ENCODE measurements at regions not wholly inside any gene's neighbourhood (a gene's known extent, or its start where the extent isn't known, plus 50 kb on each side); places are given as distances from the start of the nearest gene placed in this dataset.

DNA sequence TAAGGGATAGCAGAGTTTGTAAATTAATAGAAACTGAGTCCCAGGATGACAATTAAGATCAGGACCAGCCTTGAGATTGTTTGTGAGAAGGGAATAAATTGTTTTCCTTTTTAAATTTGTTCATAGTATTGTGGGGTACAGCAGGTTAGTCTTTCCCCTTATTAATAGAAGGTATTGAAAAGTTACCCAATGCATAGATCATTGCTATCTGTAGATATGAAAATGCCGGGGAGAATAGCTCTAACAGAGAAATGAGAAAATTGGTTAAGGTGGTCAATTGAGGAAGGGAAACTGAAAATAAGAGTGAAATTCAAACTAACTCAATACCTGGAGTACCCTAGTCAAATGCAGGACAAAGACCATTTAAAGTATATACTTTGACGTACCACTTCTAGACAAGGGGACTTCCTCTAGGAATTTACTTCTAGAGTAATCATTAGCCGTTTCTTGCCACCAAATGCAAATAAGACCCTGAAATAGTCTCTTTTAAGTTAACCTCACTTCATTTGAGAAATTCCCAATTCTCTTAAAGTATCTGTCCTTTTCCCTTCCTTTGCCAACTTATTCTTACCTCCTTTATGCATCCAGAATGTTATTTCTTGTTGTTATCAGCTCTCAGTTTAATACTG is 1224.4 kb upstream of the LRRTM1 start:
- Histone ChIP-seq H3K36me3 (ENCODE audit: insufficient read depth, low read length) (no peaks in the 10 kb centered on the region), H3K9ac (ENCODE audit: low read depth, low read length) (no peak overlapping the region), H3K9me3 (ENCODE audit: control insufficient read depth, insufficient read depth, low read length) (no peaks in the 10 kb centered on the region), H3K4me1 (ENCODE audit: insufficient read depth, low read length) (no peaks in the 10 kb centered on the region)

GRCh38 chr2:81523344-81523743 is 1218.8 kb upstream of the LRRTM1 start:
- no peaks in the 10 kb centered on the region for H3K9me3 ChIP-seq (ENCODE audit: control insufficient read depth, insufficient read depth, low read length)
- no peak overlapping the region for H3K9ac ChIP-seq (ENCODE audit: low read depth, low read length)
- H3K4me1 ChIP-seq (ENCODE audit: insufficient read depth, low read length): no peaks in the 10 kb centered on the region
- no peaks in the 10 kb centered on the region for H3K36me3 ChIP-seq (ENCODE audit: insufficient read depth, low read length)

- H3K9me3 ChIP-seq (ENCODE audit: control insufficient read depth, insufficient read depth, low read length): peaks cover 2% of the 10 kb centered on the region; the same call in 1 of the 2 replicates
- H3K9ac ChIP-seq (ENCODE audit: low read depth, low read length): no peak overlapping the region
- H3K36me3 ChIP-seq (ENCODE audit: insufficient read depth, low read length): no peaks in the 10 kb centered on the region
- H3K4me1 ChIP-seq (ENCODE audit: insufficient read depth, low read length): no peaks in the 10 kb centered on the region
Measured at GRCh38 chr2:81513328-81513727, 1208.8 kb upstream of the LRRTM1 start.

DNA sequence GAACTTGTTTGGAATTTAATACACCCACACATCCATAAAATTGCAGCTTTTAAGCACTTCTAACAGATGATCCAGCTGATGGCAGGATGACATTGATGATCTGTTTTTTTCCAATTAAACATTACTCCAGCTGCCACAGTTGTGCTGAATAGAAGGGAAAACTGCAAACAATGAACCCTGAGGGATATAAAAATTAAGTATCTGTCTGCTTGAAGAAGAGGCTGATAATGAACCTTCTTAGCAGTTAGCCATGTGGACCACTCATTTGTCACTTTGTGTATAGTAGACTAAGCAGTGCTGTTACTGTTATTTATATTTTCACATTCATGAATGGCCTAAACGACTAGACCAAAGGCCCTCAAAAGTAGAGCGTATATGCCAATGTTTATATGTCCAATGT is 1201.0 kb upstream of the LRRTM1 start:
- H3K9me3 ChIP-seq (ENCODE audit: control insufficient read depth, insufficient read depth, low read length): no peaks in the 10 kb centered on the region
- no peaks in the 10 kb centered on the region for H3K4me1 ChIP-seq (ENCODE audit: insufficient read depth, low read length)
- no peak overlapping the region for H3K9ac ChIP-seq (ENCODE audit: low read depth, low read length)
- no peaks in the 10 kb centered on the region for H3K36me3 ChIP-seq (ENCODE audit: insufficient read depth, low read length)

- no peaks in the 10 kb centered on the region for H3K36me3 ChIP-seq (ENCODE audit: insufficient read depth, low read length)
- no peaks in the 10 kb centered on the region for H3K4me1 ChIP-seq (ENCODE audit: insufficient read depth, low read length)
- H3K9ac ChIP-seq (ENCODE audit: low read depth, low read length): no peak overlapping the region
- no peaks in the 10 kb centered on the region for H3K9me3 ChIP-seq (ENCODE audit: control insufficient read depth, insufficient read depth, low read length)
Measured at GRCh38 chr2:81495556-81495955, 1191.0 kb upstream of the LRRTM1 start.

- H3K4me1 ChIP-seq (ENCODE audit: insufficient read depth, low read length): no peaks in the 10 kb centered on the region
- no peaks in the 10 kb centered on the region for H3K36me3 ChIP-seq (ENCODE audit: insufficient read depth, low read length)
- H3K9ac ChIP-seq (ENCODE audit: low read depth, low read length): no peak overlapping the region
- no peaks in the 10 kb centered on the region for H3K9me3 ChIP-seq (ENCODE audit: control insufficient read depth, insufficient read depth, low read length)
Measured at GRCh38 chr2:81483254-81483653, 1178.7 kb upstream of the LRRTM1 start.

DNA sequence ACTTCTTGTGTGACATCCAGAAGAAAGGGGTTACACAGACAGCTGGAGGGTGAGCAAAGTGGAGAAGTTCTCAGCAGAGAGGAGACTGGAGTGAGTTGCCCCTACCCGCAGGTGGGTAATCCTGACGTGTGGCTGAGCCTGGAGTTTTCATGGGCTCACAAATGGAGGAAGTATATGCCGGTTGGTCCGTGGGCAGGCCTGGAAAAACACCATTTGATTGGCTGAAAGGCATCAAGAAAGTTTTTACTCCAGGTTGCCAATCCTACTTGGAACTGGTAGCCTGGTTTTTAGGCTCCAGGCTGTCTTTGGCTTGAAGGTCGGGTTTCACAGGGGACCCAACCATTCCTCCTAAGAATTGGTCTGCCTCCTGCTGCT is 1177.4 kb upstream of the LRRTM1 start:
- H3K9me3 ChIP-seq (ENCODE audit: control insufficient read depth, insufficient read depth, low read length): no peaks in the 10 kb centered on the region
- no peaks in the 10 kb centered on the region for H3K4me1 ChIP-seq (ENCODE audit: insufficient read depth, low read length)
- no peak overlapping the region for H3K9ac ChIP-seq (ENCODE audit: low read depth, low read length)
- H3K36me3 ChIP-seq (ENCODE audit: insufficient read depth, low read length): no peaks in the 10 kb centered on the region

DNA sequence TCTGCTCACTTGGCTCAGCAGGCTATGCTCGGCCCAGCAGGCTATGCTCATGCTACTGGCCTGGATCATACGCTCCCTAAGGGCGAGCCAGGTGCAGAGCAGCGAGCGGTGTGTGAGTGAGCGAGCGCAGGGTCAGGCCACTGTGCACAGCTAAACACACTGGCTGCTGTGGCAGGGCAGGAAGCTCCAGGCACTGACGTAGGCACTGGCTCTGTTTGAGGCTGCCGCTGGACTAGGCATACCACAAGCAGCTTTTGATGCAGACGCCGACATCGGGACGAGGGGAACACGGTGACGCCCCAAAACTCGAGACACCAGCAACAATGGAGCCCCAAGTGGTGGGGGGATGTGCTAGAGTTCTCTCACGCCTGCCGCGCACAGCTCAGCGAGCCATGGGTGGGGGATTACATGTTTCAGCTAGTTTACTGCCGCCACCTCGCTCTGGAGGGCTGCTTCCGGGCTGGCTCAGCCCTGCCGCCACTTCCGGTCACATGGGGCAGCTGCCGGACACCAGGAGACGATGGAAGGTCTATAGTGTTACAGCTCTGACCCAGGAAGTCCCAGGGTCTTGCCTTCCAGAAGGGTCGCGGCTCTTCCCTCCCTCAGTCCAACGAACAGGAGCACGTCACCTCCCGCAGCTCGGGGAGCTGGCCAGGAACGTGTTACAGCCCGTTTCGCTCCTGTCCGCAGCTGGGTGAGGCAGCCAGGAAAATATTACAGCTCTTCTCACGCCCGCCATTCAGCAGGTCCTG is 1176.9 kb upstream of the LRRTM1 start:
- Histone ChIP-seq H3K36me3 (ENCODE audit: insufficient read depth, low read length) (no peaks in the 10 kb centered on the region), H3K9ac (ENCODE audit: low read depth, low read length) (no peak overlapping the region), H3K4me1 (ENCODE audit: insufficient read depth, low read length) (no peaks in the 10 kb centered on the region), H3K9me3 (ENCODE audit: control insufficient read depth, insufficient read depth, low read length) (no peaks in the 10 kb centered on the region)

GRCh38 chr2:81467096-81467495 is 1162.5 kb upstream of the LRRTM1 start:
- Histone ChIP-seq H3K9me3 (ENCODE audit: control insufficient read depth, insufficient read depth, low read length) (no peaks in the 10 kb centered on the region), H3K36me3 (ENCODE audit: insufficient read depth, low read length) (no peaks in the 10 kb centered on the region), H3K9ac (ENCODE audit: low read depth, low read length) (no peak overlapping the region), H3K4me1 (ENCODE audit: insufficient read depth, low read length) (no peaks in the 10 kb centered on the region)

DNA sequence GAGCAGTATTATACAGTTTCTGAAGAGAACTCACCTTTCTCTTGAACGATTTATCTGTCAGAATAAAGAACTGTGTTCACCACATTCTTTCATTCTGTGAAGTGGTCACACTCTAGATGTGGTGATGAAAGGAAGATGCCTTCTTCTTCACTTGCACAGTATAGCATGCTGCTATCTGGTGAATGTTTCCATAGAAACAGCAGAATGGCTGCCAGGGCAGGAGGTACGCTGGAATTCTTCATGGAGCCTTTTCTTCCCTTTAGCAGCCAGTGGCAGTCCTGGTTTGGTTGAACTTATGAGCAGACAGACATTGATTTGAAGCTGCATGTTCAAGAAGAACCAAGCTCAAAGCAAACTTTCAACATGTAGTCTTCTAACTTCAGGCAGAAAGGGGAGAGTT is 1157.9 kb upstream of the LRRTM1 start:
- Histone ChIP-seq H3K4me1 (ENCODE audit: insufficient read depth, low read length) (no peaks in the 10 kb centered on the region), H3K9ac (ENCODE audit: low read depth, low read length) (no peak overlapping the region), H3K36me3 (ENCODE audit: insufficient read depth, low read length) (0 out of 2 replicates have a peak, but pooled peaks cover 2% of the 10 kb centered on the region), H3K9me3 (ENCODE audit: control insufficient read depth, insufficient read depth, low read length) (no peaks in the 10 kb centered on the region)

DNA sequence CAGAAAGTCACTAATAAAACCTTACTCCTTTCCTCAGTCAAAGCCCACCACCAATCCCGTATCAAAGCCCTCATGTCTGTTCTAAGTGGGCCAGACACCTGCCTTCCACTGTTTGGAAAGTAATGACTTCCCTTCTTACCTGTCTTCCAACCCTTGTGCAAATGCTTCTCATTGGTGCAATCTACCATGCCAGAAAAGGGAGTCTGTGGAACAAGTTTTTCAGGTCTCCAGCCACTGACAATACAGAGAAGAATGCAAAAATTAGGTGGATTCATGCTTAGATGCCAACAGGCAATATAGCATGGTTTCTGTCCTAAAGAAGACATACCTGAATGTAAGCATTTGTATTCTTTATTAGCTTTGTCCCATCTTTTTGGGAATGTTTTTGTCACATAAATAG is 1140.6 kb upstream of the LRRTM1 start:
- Histone ChIP-seq H3K9ac (ENCODE audit: low read depth, low read length) (no peak overlapping the region), H3K9me3 (ENCODE audit: control insufficient read depth, insufficient read depth, low read length) (no peaks in the 10 kb centered on the region), H3K36me3 (ENCODE audit: insufficient read depth, low read length) (no peaks in the 10 kb centered on the region), H3K4me1 (ENCODE audit: insufficient read depth, low read length) (no peaks in the 10 kb centered on the region)

- no peaks in the 10 kb centered on the region for H3K36me3 ChIP-seq (ENCODE audit: insufficient read depth, low read length)
- no peaks in the 10 kb centered on the region; the same call in 1 of the 2 replicates for H3K9me3 ChIP-seq (ENCODE audit: control insufficient read depth, insufficient read depth, low read length)
- no peak overlapping the region for H3K9ac ChIP-seq (ENCODE audit: low read depth, low read length)
- peaks cover 7% of the 10 kb centered on the region; the same call in 1 of the 2 replicates for H3K4me1 ChIP-seq (ENCODE audit: insufficient read depth, low read length)
Measured at GRCh38 chr2:81437456-81438000, 1133.0 kb upstream of the LRRTM1 start.

DNA sequence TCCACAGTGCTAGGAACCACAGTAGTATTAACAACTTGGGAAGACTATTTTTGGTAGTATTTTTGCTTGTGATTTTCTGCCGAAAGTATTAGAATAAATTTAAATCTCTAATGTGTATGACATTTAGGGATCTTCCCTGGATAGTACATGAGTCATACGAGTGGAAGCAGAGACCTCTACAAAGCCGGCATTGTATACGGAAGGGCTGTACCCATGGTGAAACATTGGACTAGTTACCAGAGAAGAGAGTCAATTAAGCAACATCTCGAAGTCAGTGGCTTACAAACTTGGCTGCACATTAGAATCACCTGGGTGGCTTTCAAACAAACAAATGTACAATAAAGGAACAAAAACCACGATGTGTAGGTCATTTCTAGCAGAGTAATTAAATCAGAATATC is 1131.7 kb upstream of the LRRTM1 start:
- no peaks in the 10 kb centered on the region for H3K36me3 ChIP-seq (ENCODE audit: insufficient read depth, low read length)
- H3K9me3 ChIP-seq (ENCODE audit: control insufficient read depth, insufficient read depth, low read length): no peaks in the 10 kb centered on the region; the same call in 1 of the 2 replicates
- H3K9ac ChIP-seq (ENCODE audit: low read depth, low read length): no peak overlapping the region
- peaks cover 7% of the 10 kb centered on the region; the same call in 1 of the 2 replicates for H3K4me1 ChIP-seq (ENCODE audit: insufficient read depth, low read length)

DNA sequence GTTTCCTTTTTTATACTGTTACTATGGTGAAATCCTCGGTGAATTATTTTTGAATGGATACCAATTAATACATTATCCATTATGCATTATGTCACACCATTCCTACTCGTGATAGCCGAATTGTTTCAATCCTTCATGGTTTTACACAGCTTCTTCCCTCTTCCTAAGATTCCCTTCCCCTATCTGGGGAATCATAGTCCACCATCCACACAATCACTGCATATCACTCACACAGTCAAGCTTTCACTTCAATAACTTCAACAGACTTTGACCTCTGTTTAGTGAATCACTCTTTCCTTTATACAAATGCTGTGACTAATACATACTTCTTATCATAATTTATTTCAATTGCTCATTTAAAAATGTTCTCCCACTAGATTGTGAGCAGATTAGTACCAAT is 1108.1 kb upstream of the LRRTM1 start:
- no peaks in the 10 kb centered on the region for H3K4me1 ChIP-seq (ENCODE audit: insufficient read depth, low read length)
- H3K36me3 ChIP-seq (ENCODE audit: insufficient read depth, low read length): no peaks in the 10 kb centered on the region
- no peak overlapping the region for H3K9ac ChIP-seq (ENCODE audit: low read depth, low read length)
- no peaks in the 10 kb centered on the region for H3K9me3 ChIP-seq (ENCODE audit: control insufficient read depth, insufficient read depth, low read length)

GRCh38 chr2:81403508-81403907 is 1099.0 kb upstream of the LRRTM1 start:
- Histone ChIP-seq H3K4me1 (ENCODE audit: insufficient read depth, low read length) (no peaks in the 10 kb centered on the region), H3K36me3 (ENCODE audit: insufficient read depth, low read length) (no peaks in the 10 kb centered on the region), H3K9ac (ENCODE audit: low read depth, low read length) (no peak overlapping the region), H3K9me3 (ENCODE audit: control insufficient read depth, insufficient read depth, low read length) (no peaks in the 10 kb centered on the region)
